Stimulated activated naive CD8-positive, alpha-beta T cell treated with anti-CD3 and anti-CD28 coated beads, Interleukin-15, amount 100 ng/mL, for 72 hours (primary cell): ENCODE measurements at regions not wholly inside any gene's neighbourhood (a gene's known extent, or its start where the extent isn't known, plus 50 kb on each side); places are given as distances from the start of the nearest gene placed in this dataset.

Experiments
- ATAC-seq: fragments of 150-1000 bp; cut with Tn5 transposase; 2 replicates; pipeline ENCODE4 v1.10.0; 2021; ENCODE audit warnings: mild to moderate bottlenecking, moderate library complexity
- DNase-seq, 2 donors: peaks; one replicate each; pipeline ENCODE4 v3.0.0; 2021 to 2022
- H3K27ac Mint-ChIP-seq, 2 donors: one replicate each; pipeline ENCODE4 v1.8.0; 2022; ENCODE audit warnings: mild to moderate bottlenecking in 2 of 2, mixed read lengths in 2 of 2, moderate library complexity in 2 of 2
- H3K27me3 Mint-ChIP-seq: one replicate; pipeline ENCODE4 v1.8.0; 2022; ENCODE audit warnings: mixed read lengths
- H3K4me1 Mint-ChIP-seq: one replicate; pipeline ENCODE4 v1.8.0; 2022; ENCODE audit warnings: mild to moderate bottlenecking, mixed read lengths
- H3K4me3 Mint-ChIP-seq, 2 donors: one replicate each; pipeline ENCODE4 v1.8.0; 2022; ENCODE audit warnings: mild to moderate bottlenecking in 2 of 2, mixed read lengths in 2 of 2, moderate library complexity in 1 of 2
- H3K9me3 Mint-ChIP-seq, 2 donors: one replicate each; pipeline ENCODE4 v1.8.0; 2022; ENCODE audit warnings: mixed read lengths in 2 of 2

DNA sequence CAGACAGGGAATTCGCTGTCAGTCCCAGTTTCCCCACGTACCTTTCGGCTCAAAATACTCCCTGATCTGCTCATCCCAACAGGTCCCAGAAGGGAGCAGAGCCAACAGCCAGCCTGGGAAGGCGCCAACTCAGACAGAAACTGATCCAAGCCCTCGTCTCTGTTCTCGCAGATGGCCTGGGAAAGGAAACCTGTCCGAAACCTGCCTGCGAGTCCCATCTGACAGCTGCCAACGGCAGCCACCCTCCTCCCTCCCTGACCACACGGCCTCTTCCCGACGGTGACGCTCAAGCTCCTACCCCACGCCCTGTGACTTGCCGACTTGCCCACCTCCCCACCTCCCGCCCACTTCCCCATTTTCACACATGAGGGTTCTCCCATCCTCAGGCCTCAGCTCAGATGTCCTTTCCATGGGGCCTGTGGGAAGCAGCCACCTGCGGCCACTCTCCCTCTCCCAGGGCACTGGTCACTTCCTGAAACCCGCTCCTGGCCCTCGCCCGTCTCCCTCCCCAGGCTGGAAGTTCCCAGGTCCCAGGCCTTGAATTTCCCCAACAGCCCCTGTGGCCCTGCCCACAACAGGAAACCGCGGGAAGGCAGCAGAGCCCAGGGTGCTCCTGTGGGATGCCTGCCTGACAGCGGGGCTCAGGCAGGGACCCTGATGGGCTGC, 60.9 kb upstream of the FBRSL1 start:
- peaks cover 0 to 7% of the 10 kb centered on the region in 2 donors for H3K9me3 Mint-ChIP-seq
- H3K4me3 Mint-ChIP-seq, result peak overlapping the region in 1 of 2 donors; percentile 26
- no peak for ATAC-seq
- peaks cover 45% of the 10 kb centered on the region for H3K4me1 Mint-ChIP-seq
- DNase-seq, result no peak
- no peak overlapping the region for H3K27ac Mint-ChIP-seq
- peaks cover 15% of the 10 kb centered on the region for H3K27me3 Mint-ChIP-seq

DNA sequence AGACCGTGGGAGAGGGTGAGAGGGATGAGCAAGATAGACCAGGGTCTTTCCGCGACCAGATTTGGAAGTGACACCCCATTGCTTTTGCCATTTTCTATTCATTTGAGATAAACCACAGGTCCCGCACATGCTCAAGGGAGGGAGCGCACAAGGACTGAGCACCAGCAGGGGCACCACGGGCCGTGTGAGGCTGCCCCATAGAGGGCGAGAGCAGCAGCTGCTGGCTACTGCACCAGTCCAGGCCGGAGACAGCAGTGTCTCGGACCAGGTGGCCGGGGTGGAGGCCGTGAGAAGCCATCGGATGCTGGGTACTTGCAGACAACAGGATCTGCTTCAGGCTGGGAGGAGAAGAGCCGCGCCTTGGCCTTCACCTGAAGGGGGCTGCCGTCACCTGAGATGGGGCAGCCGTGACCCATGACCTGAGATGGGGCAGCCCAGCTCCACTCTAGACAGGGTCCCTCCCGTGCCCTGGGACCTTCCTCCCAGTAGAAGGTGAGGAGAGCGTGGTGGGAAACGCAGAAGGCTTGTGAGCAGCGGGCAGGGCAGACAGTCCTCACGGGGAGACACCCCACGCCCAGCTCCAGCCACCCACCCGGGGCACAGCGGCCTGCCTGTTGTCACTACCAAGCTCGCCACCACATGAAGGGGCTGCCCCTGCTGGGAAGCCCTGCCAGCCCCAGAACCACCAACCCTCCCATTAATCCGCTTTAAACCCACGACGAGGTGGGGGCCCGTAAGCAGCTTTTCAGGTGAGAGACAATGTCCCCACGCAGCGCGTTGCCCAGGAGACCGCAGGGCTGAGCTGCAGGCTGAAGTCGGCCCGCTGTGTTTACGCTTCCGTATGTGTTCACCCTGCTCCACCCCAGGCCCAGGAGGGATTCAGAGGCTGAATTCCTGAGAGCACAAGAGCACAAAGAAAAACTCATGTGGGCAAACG, 61.7 kb upstream of the FBRSL1 start:
- H3K27me3 Mint-ChIP-seq, result peaks cover 15% of the 10 kb centered on the region
- H3K4me1 Mint-ChIP-seq, result peaks cover 38% of the 10 kb centered on the region
- ATAC-seq, result peak; percentile 25
- H3K27ac Mint-ChIP-seq, result no peak overlapping the region
- H3K4me3 Mint-ChIP-seq, result no peak overlapping the region
- H3K9me3 Mint-ChIP-seq, result peaks cover 0 to 7% of the 10 kb centered on the region in 2 donors
- DNase-seq, result no peak

- H3K27me3 Mint-ChIP-seq, result peaks cover 15% of the 10 kb centered on the region
Measured at GRCh38 chr12:132427174-132427768, 62.7 kb upstream of the FBRSL1 start.

DNA sequence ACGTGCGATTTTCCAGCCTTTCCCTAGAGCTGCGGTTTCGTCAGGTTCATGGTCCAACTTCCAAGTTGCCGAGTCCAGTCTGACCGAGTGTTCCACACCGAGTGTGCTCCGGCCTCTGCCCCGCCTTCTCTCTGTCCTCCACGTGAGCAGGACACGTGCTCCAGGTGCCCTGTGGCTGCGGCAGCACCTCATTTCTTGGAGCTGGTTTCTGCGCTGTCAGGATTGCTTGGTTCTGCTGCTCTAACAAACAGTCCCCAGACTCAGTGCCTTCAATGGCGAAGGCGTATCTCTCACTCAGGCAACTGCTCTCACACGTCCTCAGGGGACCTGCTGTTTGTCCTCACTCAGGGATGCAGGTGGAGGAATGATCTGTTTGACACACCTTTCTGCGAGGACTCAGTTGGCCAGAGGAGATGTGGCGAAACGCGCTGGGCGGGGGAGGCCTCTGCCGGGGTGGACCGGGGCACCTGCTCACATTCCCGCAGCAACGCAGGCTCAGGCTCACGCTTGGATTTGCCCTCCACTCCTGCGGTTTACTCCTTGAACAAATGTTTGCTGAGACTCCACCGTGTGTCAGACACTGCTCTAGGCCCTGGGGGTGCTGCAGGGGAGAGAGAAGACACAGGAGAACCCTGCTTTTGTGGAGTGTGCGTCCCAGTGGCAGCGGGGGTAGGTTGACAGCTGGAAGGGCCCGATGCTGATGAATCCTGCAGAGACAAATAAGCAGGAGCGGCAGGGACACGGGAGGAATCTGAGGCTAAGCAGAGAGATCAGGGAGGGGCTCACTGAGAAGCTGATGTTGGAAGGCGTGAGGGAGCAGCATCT, 63.4 kb upstream of the FBRSL1 start:
- Mint-ChIP-seq H3K4me3 (no peak overlapping the region), H3K9me3 (peaks cover 0 to 7% of the 10 kb centered on the region in 2 donors), H3K27me3 (peaks cover 18% of the 10 kb centered on the region), H3K4me1 (peaks cover 32% of the 10 kb centered on the region), H3K27ac (peak overlapping the region; percentile 17 to 37)
- ATAC-seq (no peak), DNase-seq (no peak)

More at GRCh38 chr12:132427174-132427768, 62.7 kb upstream of the FBRSL1 start:
- DNase-seq, result no peak
- Mint-ChIP-seq H3K9me3 (peaks cover 0 to 7% of the 10 kb centered on the region in 2 donors), H3K4me1 (peaks cover 32% of the 10 kb centered on the region), H3K4me3 (no peak overlapping the region), H3K27ac (no peak overlapping the region)
- ATAC-seq, result no peak

DNA sequence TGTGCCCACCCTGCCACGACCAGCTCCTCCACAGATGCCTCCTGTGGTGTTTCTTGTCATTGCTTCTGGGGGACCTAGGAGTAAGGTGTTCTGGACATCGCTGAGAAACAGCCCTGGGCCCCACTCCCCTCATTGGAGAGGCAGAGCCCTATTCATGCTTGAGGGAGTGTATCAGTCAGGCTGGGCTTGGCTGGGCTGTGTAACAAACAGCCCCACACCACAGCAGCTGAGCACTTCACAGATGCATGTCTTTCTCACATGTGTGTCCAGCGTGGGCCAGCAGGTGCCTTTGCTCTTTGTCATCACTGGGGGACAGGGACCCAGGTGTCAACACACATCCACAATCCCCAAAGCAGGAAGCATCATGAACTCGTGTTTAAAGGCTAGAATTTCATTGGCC, 65.1 kb upstream of the FBRSL1 start:
- Mint-ChIP-seq H3K27ac (no peak overlapping the region), H3K27me3 (peaks cover 16% of the 10 kb centered on the region), H3K4me1 (peaks cover 19% of the 10 kb centered on the region), H3K9me3 (peaks cover 0 to 7% of the 10 kb centered on the region in 2 donors), H3K4me3 (no peak overlapping the region)
- no peak for DNase-seq
- no peak for ATAC-seq

GRCh38 chr12:132423820-132424645, 65.9 kb upstream of the FBRSL1 start:
- H3K27ac Mint-ChIP-seq, result no peak overlapping the region
- H3K4me1 Mint-ChIP-seq, result peaks cover 11% of the 10 kb centered on the region
- no peak overlapping the region for H3K4me3 Mint-ChIP-seq
- ATAC-seq (no peak), DNase-seq (no peak)
- H3K27me3 Mint-ChIP-seq, result peaks cover 8% of the 10 kb centered on the region
- peaks cover 0 to 7% of the 10 kb centered on the region in 2 donors for H3K9me3 Mint-ChIP-seq

GRCh38 chr12:132423251-132423819, 66.6 kb upstream of the FBRSL1 start:
- Mint-ChIP-seq H3K4me3 (no peak overlapping the region), H3K4me1 (peaks cover 4% of the 10 kb centered on the region), H3K27me3 (peaks cover 6% of the 10 kb centered on the region), H3K9me3 (peaks cover 0 to 7% of the 10 kb centered on the region in 2 donors), H3K27ac (no peak overlapping the region)
- DNase-seq (no peak), ATAC-seq (peak; percentile 50)

DNA sequence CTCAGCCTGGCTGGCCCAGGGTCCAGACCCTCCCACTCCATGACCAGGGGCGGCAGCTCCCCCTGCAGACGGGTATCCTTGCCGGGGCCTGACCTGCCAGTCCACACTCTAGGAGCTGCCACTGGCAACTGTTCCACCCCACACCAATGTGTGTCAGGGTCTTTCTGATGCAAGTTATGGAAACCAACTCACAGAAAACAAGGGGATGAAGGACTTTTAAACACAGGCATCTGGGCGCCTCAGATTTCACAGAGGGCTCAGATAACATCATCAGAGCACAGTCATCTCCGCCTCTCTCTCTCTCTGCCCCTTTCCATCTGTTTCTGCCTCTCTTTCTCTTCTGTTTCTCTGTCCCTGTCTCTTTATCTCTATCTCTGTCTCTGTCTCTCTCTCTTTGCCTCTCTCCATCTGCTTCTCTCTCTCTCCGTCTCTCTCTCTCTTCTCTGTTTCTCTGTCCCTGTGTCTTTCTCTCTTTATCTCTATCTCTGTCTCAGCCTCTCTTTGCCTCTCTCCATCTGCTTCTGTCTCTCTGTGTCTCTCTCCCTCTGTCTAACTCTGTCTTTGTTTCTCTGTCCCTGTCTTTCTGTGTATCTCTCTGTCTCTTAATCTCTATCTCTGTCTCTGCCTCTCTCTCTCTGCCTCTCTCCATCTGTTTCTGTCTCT, 67.4 kb upstream of the FBRSL1 start:
- H3K27me3 Mint-ChIP-seq, result peaks cover 6% of the 10 kb centered on the region
- ATAC-seq (peak; percentile 38), DNase-seq (no peak)
- peaks cover 0 to 7% of the 10 kb centered on the region in 2 donors for H3K9me3 Mint-ChIP-seq
- H3K4me1 Mint-ChIP-seq, result no peaks in the 10 kb centered on the region
- peak overlapping the region in 1 of 2 donors; percentile 77 for H3K27ac Mint-ChIP-seq
- no peak overlapping the region for H3K4me3 Mint-ChIP-seq

GRCh38 chr12:132422040-132422380, 67.9 kb upstream of the FBRSL1 start:
- peak overlapping the region in 1 of 2 donors; percentile 66 for H3K27ac Mint-ChIP-seq
- H3K4me3 Mint-ChIP-seq, result no peak overlapping the region
- peaks cover 6% of the 10 kb centered on the region for H3K27me3 Mint-ChIP-seq
- DNase-seq (no peak), ATAC-seq (no peak)
- H3K9me3 Mint-ChIP-seq, result peaks cover 0 to 7% of the 10 kb centered on the region in 2 donors
- no peaks in the 10 kb centered on the region for H3K4me1 Mint-ChIP-seq

GRCh38 chr12:132419631-132420246, 70.2 kb upstream of the FBRSL1 start:
- H3K27ac Mint-ChIP-seq, result no peak overlapping the region
- DNase-seq, result no peak
- H3K4me1 Mint-ChIP-seq, result peaks cover 4% of the 10 kb centered on the region
- H3K9me3 Mint-ChIP-seq, result peaks cover 0 to 1% of the 10 kb centered on the region in 2 donors
- H3K4me3 Mint-ChIP-seq, result no peak overlapping the region
- peaks cover 6% of the 10 kb centered on the region for H3K27me3 Mint-ChIP-seq
- ATAC-seq, result no peak

- ATAC-seq (no peak), DNase-seq (no peak)
- H3K4me1 Mint-ChIP-seq, result peaks cover 8% of the 10 kb centered on the region
- H3K27ac Mint-ChIP-seq, result no peak overlapping the region
- no peaks in the 10 kb centered on the region for H3K9me3 Mint-ChIP-seq
- peaks cover 6% of the 10 kb centered on the region for H3K27me3 Mint-ChIP-seq
- H3K4me3 Mint-ChIP-seq, result no peak overlapping the region
Measured at GRCh38 chr12:132418393-132418925, 71.5 kb upstream of the FBRSL1 start.

- peaks cover 8% of the 10 kb centered on the region for H3K4me1 Mint-ChIP-seq
- no peaks in the 10 kb centered on the region for H3K9me3 Mint-ChIP-seq
- H3K27ac Mint-ChIP-seq, result peak overlapping the region in 1 of 2 donors; percentile 90
- no peak overlapping the region for H3K4me3 Mint-ChIP-seq
- DNase-seq (no peak), ATAC-seq (no peak)
- H3K27me3 Mint-ChIP-seq, result peaks cover 6% of the 10 kb centered on the region
Measured at GRCh38 chr12:132417741-132418140, 72.2 kb upstream of the FBRSL1 start.

DNA sequence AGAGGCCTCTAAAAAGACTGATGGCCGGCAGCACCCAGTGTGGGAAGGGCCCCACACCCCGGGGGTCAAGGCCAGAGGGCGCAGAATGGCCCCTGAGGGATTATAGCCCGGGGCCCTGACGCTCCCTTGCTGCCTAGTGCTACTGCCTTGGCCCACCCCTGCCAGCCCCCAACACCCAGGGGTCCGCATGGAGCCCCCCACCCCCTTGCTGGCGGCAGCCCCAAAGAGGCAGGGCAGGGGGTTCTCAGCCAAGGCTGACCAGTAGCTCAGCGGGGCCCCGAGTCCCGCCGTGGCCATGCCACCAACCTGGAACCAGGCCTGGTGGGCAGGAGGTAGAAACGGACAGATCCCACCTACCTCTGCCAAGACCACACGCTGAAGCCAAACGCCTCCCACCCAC, 73.1 kb upstream of the FBRSL1 start:
- no peaks in the 10 kb centered on the region for H3K9me3 Mint-ChIP-seq
- DNase-seq (no peak), ATAC-seq (no peak)
- no peak overlapping the region for H3K4me3 Mint-ChIP-seq
- H3K27ac Mint-ChIP-seq, result no peak overlapping the region
- peaks cover 6% of the 10 kb centered on the region for H3K27me3 Mint-ChIP-seq
- peaks cover 8% of the 10 kb centered on the region for H3K4me1 Mint-ChIP-seq
